Urinary bladder (tissue), 3 donors: ENCODE measurements at regions not wholly inside any gene's neighbourhood (a gene's known extent, or its start where the extent isn't known, plus 50 kb on each side); places are given as distances from the start of the nearest gene placed in this dataset.

Source experiments
- DNase-seq: peaks from one replicate; pipeline ENCODE4 v3.0.0-alpha.2; 2015; ENCODE audit errors: extremely low spot score
- H3K27ac ChIP-seq: one replicate; pipeline ENCODE4 v1.5.1; 2013; ENCODE audit warnings: low read depth, mild to moderate bottlenecking, moderate library complexity
- H3K36me3 ChIP-seq: one replicate; pipeline ENCODE4 v1.6.1; 2013; ENCODE audit warnings: mild to moderate bottlenecking, moderate library complexity; ENCODE audit not compliant: insufficient read depth
- H3K4me1 ChIP-seq: one replicate; pipeline ENCODE4 v1.6.1; 2013; ENCODE audit warnings: mild to moderate bottlenecking, moderate library complexity; ENCODE audit not compliant: insufficient read depth
- H3K4me3 ChIP-seq: one replicate; pipeline ENCODE4 v1.5.1; 2013; ENCODE audit warnings: low read depth, low read length
- WGBS: extraction: QIAGEN DNeasy Blood & Tissue Kit; methylation state at CpG from one replicate; pipeline ENCODE4 v1.1.7; 2013; 5-methylcytosine and 5-hydroxymethylcytosine counted together
- donor health status: healthy with polysubstance abuse.
- donor health status: healthy.

DNA sequence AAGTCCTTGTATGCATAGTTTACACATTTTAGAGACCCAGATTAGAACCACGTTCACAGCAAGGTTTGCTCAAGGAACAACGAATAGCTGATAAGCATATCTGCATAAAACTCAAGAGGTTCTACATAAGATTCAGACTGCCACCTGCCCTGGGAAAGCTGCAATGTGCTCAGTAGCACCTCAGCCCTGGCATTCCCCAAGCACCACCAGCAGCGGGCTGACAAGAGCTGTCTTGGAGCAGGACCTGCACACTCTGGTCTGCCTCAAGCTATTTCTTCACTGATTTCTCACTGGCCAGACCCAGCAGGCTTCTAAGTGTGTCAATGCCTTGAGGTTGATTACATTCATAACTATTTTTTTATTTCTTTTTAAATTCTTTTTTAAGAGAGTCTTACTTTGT, 65.8 kb upstream of the UQCRFS1 start:
- DNase-seq: no peak
- no peak overlapping the region for H3K4me3 ChIP-seq
- no peak overlapping the region for H3K27ac ChIP-seq
- WGBS: 39% methylated on average over 3 of the region's 3 CpGs
- H3K4me1 ChIP-seq: no peaks in the 10 kb centered on the region
- no peaks in the 10 kb centered on the region for H3K36me3 ChIP-seq

DNA sequence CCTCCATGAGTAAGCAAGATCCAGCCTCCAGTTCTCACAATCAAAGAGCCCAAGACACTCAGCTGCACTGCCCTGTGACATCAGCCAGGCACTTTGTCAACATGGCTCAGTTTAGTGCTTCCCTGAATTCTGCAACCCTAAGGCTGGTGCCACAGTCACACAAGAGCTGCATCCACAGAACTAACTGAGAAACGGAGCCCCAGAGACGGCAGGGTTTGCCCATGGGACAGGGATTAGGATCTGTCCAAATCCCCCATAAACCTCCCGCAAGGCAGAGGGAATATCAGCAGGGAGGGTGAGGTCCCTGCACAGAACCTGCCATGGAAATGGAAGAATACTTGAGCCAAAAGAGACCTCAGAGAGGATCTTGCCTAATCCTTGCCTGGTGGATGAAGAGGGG, 70.4 kb upstream of the UQCRFS1 start:
- no peaks in the 10 kb centered on the region for H3K4me1 ChIP-seq
- no peak overlapping the region for H3K27ac ChIP-seq
- H3K36me3 ChIP-seq: no peaks in the 10 kb centered on the region
- WGBS: 55% methylated on average over 3 of the region's 3 CpGs
- no peak for DNase-seq
- H3K4me3 ChIP-seq: no peak overlapping the region

- WGBS: 74% methylated on average over 6 of the region's 6 CpGs
Observed at GRCh38 chr19:29285187-29285687, 72.3 kb upstream of the UQCRFS1 start.

DNA sequence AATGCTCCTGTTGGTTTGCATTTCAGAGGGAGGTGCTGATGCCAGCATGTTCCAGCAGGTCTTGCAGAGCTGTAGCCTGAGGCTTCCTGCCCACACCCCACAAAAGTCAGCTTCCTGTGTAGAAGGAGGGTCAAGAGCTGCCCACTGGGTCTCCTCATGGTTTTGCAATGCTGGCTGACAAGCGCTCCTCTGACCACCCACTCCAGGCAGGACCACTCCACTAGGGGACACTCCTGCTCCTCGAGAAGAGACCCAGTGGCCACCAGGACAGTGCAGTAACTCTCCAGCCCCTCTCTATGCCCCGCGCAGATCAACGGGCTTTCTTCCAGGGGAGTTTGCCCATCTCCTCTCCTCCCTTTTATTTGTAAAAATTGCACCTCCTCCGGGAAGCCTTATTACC, 72.9 kb upstream of the UQCRFS1 start:
- no peaks in the 10 kb centered on the region for H3K36me3 ChIP-seq
- WGBS: 21% methylated on average over 6 of the region's 6 CpGs
- no peak for DNase-seq
- H3K4me1 ChIP-seq: no peaks in the 10 kb centered on the region
- no peak overlapping the region for H3K4me3 ChIP-seq
- no peak overlapping the region for H3K27ac ChIP-seq

More at GRCh38 chr19:29285187-29285687, 72.3 kb upstream of the UQCRFS1 start:
- Histone ChIP-seq H3K27ac (no peak overlapping the region), H3K4me1 (no peaks in the 10 kb centered on the region), H3K4me3 (no peak overlapping the region), H3K36me3 (no peaks in the 10 kb centered on the region)
- DNase-seq: no peak

DNA sequence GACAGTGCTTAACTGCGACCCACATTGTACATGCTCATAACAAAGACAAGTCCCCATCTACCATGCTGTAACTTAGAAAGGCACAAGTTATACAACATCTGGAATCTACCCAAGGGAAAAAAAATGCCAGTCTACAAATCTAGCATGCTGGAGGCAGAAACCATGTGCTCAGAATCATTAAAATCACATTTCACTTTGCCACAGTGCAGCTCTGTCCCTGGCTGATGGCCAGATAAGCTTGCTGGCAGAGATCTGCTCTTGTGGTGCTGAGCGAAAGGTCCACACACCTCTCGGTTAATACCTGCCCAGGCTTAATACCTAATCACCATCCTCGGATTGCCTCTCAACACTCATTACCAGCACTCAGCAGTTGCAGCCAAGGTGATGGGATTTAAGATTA, 74.1 kb upstream of the UQCRFS1 start:
- no peak overlapping the region for H3K4me3 ChIP-seq
- no peak for DNase-seq
- no peaks in the 10 kb centered on the region for H3K36me3 ChIP-seq
- 47% methylated on average over 4 of the region's 4 CpGs for WGBS
- no peak overlapping the region for H3K27ac ChIP-seq
- H3K4me1 ChIP-seq: no peaks in the 10 kb centered on the region

DNA sequence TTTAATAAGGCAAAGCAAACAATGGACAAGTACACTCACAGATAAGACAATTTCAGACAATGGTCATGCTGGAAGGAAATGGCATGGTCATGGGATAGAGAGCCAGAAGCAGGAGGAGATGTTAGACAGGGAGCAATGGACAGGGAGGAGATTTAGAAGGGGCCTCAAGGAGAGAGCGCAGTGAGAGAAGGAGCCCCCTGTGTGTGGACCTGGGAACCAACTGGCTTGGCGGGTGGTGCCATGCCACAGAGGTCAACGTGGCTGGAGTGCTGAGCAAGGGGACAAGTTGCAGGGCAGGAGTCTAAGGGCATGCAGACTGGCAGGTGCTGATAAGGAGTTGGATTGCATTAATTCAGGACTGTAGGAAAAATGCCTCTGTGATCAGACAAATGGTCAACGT, 75.3 kb upstream of the UQCRFS1 start:
- no peaks in the 10 kb centered on the region for H3K4me1 ChIP-seq
- H3K27ac ChIP-seq: no peak overlapping the region
- WGBS: 82% methylated on average over 4 of the region's 4 CpGs
- no peak overlapping the region for H3K4me3 ChIP-seq
- H3K36me3 ChIP-seq: no peaks in the 10 kb centered on the region
- no peak for DNase-seq

DNA sequence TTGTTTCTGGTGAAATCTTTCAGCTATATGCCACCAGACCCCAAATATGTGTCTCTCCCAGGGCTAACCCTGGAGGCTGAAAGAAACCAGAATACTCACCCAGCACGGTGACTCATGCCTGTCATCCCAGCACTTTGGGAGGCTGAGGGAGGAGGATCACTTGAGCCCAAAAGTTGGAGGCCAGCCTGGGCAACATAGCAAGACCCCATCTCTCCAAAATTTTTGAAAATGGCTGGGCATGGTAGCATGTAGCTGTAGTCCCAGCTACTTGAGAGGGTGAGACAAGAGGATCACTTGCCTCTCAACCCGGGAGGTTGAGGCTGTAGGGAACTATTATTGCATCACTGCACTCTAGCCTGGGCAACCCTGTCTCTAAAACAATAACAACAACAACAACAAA, 76.1 kb upstream of the UQCRFS1 start:
- WGBS: 82% methylated on average over 2 of the region's 2 CpGs
- no peak for DNase-seq
- H3K4me1 ChIP-seq: no peaks in the 10 kb centered on the region

GRCh38 chr19:29290853-29291252, 77.9 kb upstream of the UQCRFS1 start:
- Histone ChIP-seq H3K27ac (no peak overlapping the region), H3K4me3 (no peak overlapping the region), H3K36me3 (no peaks in the 10 kb centered on the region), H3K4me1 (no peaks in the 10 kb centered on the region)
- no peak for DNase-seq
- WGBS: 47% methylated on average over 5 of the region's 5 CpGs

More for the DNA sequence above, 76.1 kb upstream of the UQCRFS1 start:
- no peaks in the 10 kb centered on the region for H3K36me3 ChIP-seq
- no peak overlapping the region for H3K4me3 ChIP-seq
- no peak overlapping the region for H3K27ac ChIP-seq

DNA sequence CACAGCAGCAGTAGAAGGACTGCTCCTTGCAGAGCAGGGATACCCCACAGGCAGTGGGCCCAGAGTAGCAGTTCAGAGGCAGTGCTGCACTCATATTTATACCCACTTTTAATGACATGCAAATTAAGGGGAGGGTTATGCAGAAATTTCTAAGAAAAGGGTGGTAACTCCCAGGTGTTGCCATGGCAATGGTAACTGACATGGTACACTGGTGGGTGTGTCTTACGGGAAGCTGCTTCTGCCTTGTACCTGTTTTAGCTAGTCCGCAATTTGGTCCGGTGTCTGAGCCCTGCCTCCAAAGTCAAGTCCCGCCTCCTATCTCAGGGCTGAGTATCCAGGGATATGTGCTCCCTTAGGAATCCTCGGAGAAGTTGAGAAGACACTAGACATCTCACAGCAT, 79.2 kb upstream of the UQCRFS1 start:
- no peak overlapping the region for H3K27ac ChIP-seq

GRCh38 chr19:29292562-29292961, 79.6 kb upstream of the UQCRFS1 start:
- no peak for DNase-seq
- WGBS: 76% methylated on average over 5 of the region's 5 CpGs
- H3K36me3 ChIP-seq: no peaks in the 10 kb centered on the region

More for the DNA sequence above, 79.2 kb upstream of the UQCRFS1 start:
- no peak for DNase-seq
- Histone ChIP-seq H3K36me3 (no peaks in the 10 kb centered on the region), H3K4me1 (no peaks in the 10 kb centered on the region), H3K4me3 (no peak overlapping the region)
- WGBS: 85% methylated on average over 5 of the region's 5 CpGs

GRCh38 chr19:29293292-29293691, 80.3 kb upstream of the UQCRFS1 start:
- H3K4me3 ChIP-seq: no peak overlapping the region
- no peak overlapping the region for H3K27ac ChIP-seq
- WGBS: 64% methylated on average over 11 of the region's 11 CpGs
- no peaks in the 10 kb centered on the region for H3K4me1 ChIP-seq
- no peaks in the 10 kb centered on the region for H3K36me3 ChIP-seq
- DNase-seq: no peak

More at GRCh38 chr19:29292562-29292961, 79.6 kb upstream of the UQCRFS1 start:
- Histone ChIP-seq H3K27ac (no peak overlapping the region), H3K4me3 (no peak overlapping the region), H3K4me1 (no peaks in the 10 kb centered on the region)

- H3K27ac ChIP-seq: no peak overlapping the region
- no peak for DNase-seq
- 73% methylated on average over 7 of the region's 7 CpGs for WGBS
Observed at GRCh38 chr19:29293736-29294342, 80.9 kb upstream of the UQCRFS1 start.

GRCh38 chr19:29294343-29294811, 81.4 kb upstream of the UQCRFS1 start:
- Histone ChIP-seq H3K36me3 (no peaks in the 10 kb centered on the region), H3K4me3 (no peak overlapping the region), H3K4me1 (no peaks in the 10 kb centered on the region), H3K27ac (no peak overlapping the region)
- 68% methylated on average over 3 of the region's 3 CpGs for WGBS
- DNase-seq: no peak

More at GRCh38 chr19:29293736-29294342, 80.9 kb upstream of the UQCRFS1 start:
- H3K36me3 ChIP-seq: no peaks in the 10 kb centered on the region
- no peak overlapping the region for H3K4me3 ChIP-seq
- H3K4me1 ChIP-seq: no peaks in the 10 kb centered on the region

DNA sequence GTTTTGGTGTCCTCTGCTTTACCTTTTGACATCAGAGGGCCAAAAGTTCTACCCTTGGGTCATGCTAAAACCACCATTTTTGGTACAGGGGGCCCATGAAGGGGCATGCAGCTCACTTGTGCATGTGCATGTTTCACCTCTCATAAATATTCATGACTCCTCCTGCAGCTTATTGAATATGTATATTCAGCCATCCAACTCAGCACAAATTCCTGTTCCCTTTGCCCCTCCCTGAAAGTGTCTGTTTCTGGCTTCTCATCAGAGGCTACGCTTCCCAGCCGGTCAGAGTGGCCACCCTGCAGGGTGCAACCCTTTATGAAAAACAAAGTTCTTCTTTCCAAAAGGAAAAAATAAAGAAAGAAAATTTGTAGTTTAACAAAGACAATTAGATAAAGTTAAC, 82.3 kb upstream of the UQCRFS1 start:
- WGBS: 64% methylated on average over 2 of the region's 2 CpGs
- Histone ChIP-seq H3K36me3 (no peaks in the 10 kb centered on the region), H3K4me3 (no peak overlapping the region), H3K27ac (no peak overlapping the region), H3K4me1 (no peaks in the 10 kb centered on the region)
- DNase-seq: no peak
